ENCODE measurements at regions not wholly inside any gene's neighbourhood (a gene's known extent, or its start where the extent isn't known, plus 50 kb on each side); places are given as distances from the start of the nearest gene placed in this dataset.

DNA sequence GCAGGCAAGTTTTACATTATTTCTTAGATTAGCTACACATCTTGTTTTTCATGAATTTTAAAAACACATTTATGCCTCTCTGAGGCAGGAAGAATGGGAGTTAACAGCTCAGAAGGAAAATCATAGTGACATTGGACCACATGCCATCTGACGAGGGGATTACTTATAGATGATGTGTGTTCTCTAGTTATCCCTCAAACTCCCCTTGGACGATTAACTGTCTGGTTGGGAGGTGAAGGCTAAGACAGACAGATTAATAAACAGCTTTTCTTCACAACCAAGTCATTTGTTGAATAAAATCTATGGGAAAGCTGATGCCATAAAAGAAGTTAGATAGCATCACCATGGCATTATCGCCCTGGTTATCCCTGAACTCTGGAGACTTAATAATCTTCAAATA is 80.0 kb upstream of the PREP start:
- H3K27me3 ChIP-seq (ENCODE audit: control insufficient read depth in 2 of 2, insufficient read depth in 2 of 2, low read length in 2 of 2) = no peaks in the 10 kb centered on the region
- no peaks in the 10 kb centered on the region for H4K20me1 ChIP-seq (ENCODE audit: insufficient read depth, low read length)
- no peak overlapping the region for H3K4me3 Mint-ChIP-seq
- no peak for DNase-seq
- no peaks in the 10 kb centered on the region for H3K79me2 ChIP-seq (ENCODE audit: insufficient read depth, low read length)
- H3K9me3 ChIP-seq (replicated peaks in 1 of 2; ENCODE audit: control insufficient read depth in 1 of 2, insufficient read depth in 1 of 2, low read length in 2 of 2) = no peaks in the 10 kb centered on the region
- H3K36me3 Mint-ChIP-seq = no peaks in the 10 kb centered on the region
- intact Hi-C loops (cut with micrococcal nuclease) = loop anchor here in 1 of 2 donors (5.0 kb wide), 1 partner anchor 739 kb away; no protein-coding TSS in a partner anchor
- H3K36me3 ChIP-seq (replicated peaks in 1 of 2; ENCODE audit: control insufficient read depth in 1 of 2, insufficient read depth in 2 of 2, low read length in 2 of 2) = no peaks in the 10 kb centered on the region
- WGBS (ENCODE audit: insufficient coverage) = no CpG with 5 or more reads among the region's 3 CpGs
- no peak overlapping the region for H3K4me2 ChIP-seq (replicated peaks; ENCODE audit: extremely low read depth, low read length, poor library complexity, severe bottlenecking)
- TF ChIP-seq, protein P1, sequence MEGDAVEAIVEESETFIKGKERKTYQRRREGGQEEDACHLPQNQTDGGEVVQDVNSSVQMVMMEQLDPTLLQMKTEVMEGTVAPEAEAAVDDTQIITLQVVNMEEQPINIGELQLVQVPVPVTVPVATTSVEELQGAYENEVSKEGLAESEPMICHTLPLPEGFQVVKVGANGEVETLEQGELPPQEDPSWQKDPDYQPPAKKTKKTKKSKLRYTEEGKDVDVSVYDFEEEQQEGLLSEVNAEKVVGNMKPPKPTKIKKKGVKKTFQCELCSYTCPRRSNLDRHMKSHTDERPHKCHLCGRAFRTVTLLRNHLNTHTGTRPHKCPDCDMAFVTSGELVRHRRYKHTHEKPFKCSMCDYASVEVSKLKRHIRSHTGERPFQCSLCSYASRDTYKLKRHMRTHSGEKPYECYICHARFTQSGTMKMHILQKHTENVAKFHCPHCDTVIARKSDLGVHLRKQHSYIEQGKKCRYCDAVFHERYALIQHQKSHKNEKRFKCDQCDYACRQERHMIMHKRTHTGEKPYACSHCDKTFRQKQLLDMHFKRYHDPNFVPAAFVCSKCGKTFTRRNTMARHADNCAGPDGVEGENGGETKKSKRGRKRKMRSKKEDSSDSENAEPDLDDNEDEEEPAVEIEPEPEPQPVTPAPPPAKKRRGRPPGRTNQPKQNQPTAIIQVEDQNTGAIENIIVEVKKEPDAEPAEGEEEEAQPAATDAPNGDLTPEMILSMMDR (IDR thresholded peaks at IDR 0.05) = no peak
- peaks cover 3 to 9% of the 10 kb centered on the region in 2 donors for H3K4me1 ChIP-seq (ENCODE audit: control insufficient read depth in 1 of 2, insufficient read depth in 2 of 2, low read length in 2 of 2)
- no peak overlapping the region for H3K27ac ChIP-seq (ENCODE audit: low read depth in 1 of 2, low read length in 2 of 2)
- no peaks in the 10 kb centered on the region for H3K9me3 Mint-ChIP-seq
- H3K27me3 Mint-ChIP-seq (ENCODE audit: low read depth in 3 of 3) = peaks cover 0 to 3% (median 2%) of the 10 kb centered on the region in 3 donors
- H2AFZ ChIP-seq (ENCODE audit: insufficient read depth, low read depth, low read length, poor library complexity, severe bottlenecking) = no peak overlapping the region
- no peak overlapping the region for H3K4me3 ChIP-seq (replicated peaks in 1 of 3; ENCODE audit: low read depth in 2 of 3, low read length in 3 of 3)
- H3K9ac ChIP-seq (ENCODE audit: insufficient read depth, low read length, poor library complexity, severe bottlenecking) = no peak overlapping the region
- H3K27ac Mint-ChIP-seq = no peak overlapping the region
- H3K4me1 Mint-ChIP-seq = peaks cover 22% of the 10 kb centered on the region

DNA sequence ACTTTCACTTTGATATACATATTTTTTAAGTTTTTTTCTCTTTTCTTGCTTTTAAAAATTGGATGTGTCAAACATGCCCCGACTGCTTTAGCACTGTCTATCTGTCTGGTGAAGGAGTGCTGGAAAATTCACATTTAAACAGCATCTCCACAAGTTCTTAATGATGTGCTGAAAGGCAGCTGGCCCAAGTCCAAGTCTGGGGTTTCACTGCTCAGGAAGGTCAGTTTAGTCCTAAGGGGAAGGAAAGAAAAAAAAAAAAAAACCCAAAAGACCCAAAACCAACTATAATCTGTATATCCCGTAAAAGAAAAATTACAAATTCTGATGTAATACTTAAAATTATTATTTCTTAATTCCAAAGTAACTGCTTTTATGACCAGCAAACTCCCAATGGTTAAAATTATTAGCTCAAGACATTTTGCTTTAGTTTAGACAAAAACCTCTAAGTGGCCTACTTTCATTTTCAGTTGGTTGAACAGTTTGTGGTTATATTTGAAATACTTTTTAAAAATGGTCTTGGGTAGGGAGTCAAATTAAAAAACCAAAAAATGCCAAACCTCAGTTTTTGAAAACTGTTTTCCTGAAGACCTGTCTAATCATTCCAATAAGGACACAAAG is 79.5 kb upstream of the PREP start:
- intact Hi-C loops (cut with micrococcal nuclease) = loop anchor here in 1 of 2 donors (5.0 kb wide), 1 partner anchor 740 kb away; no protein-coding TSS in a partner anchor
- H3K4me1 Mint-ChIP-seq = peaks cover 19% of the 10 kb centered on the region
- WGBS (ENCODE audit: insufficient coverage) = no CpG with 5 or more reads among the region's 2 CpGs
- H3K9ac ChIP-seq (ENCODE audit: insufficient read depth, low read length, poor library complexity, severe bottlenecking) = no peak overlapping the region
- H3K27me3 Mint-ChIP-seq (ENCODE audit: low read depth in 3 of 3) = peaks cover 0 to 2% (median 0%) of the 10 kb centered on the region in 3 donors
- no peak overlapping the region for H3K27ac Mint-ChIP-seq
- H2AFZ ChIP-seq (ENCODE audit: insufficient read depth, low read depth, low read length, poor library complexity, severe bottlenecking) = no peak overlapping the region
- no peak overlapping the region for H3K4me3 ChIP-seq (replicated peaks in 1 of 3; ENCODE audit: low read depth in 2 of 3, low read length in 3 of 3)
- no peaks in the 10 kb centered on the region for H3K9me3 ChIP-seq (replicated peaks in 1 of 2; ENCODE audit: control insufficient read depth in 1 of 2, insufficient read depth in 1 of 2, low read length in 2 of 2)
- H3K4me2 ChIP-seq (replicated peaks; ENCODE audit: extremely low read depth, low read length, poor library complexity, severe bottlenecking) = no peak overlapping the region
- H3K9me3 Mint-ChIP-seq = peaks cover 0 to 1% (median 0%) of the 10 kb centered on the region in 7 donors
- TF ChIP-seq, protein P1 (IDR thresholded peaks at IDR 0.05) = no peak
- H3K79me2 ChIP-seq (ENCODE audit: insufficient read depth, low read length) = no peaks in the 10 kb centered on the region
- no peaks in the 10 kb centered on the region for H4K20me1 ChIP-seq (ENCODE audit: insufficient read depth, low read length)
- peaks cover 3 to 9% of the 10 kb centered on the region in 2 donors for H3K4me1 ChIP-seq (ENCODE audit: control insufficient read depth in 1 of 2, insufficient read depth in 2 of 2, low read length in 2 of 2)
- DNase-seq = no peak
- no peak overlapping the region for H3K4me3 Mint-ChIP-seq
- H3K36me3 Mint-ChIP-seq = no peaks in the 10 kb centered on the region
- H3K27me3 ChIP-seq (ENCODE audit: control insufficient read depth in 2 of 2, insufficient read depth in 2 of 2, low read length in 2 of 2) = no peaks in the 10 kb centered on the region
- H3K36me3 ChIP-seq (replicated peaks in 1 of 2; ENCODE audit: control insufficient read depth in 1 of 2, insufficient read depth in 2 of 2, low read length in 2 of 2) = no peaks in the 10 kb centered on the region
- H3K27ac ChIP-seq (ENCODE audit: low read depth in 1 of 2, low read length in 2 of 2) = no peak overlapping the region
